GM12878 (cell line): ENCODE measurements at regions not wholly inside any gene's neighbourhood (a gene's known extent, or its start where the extent isn't known, plus 50 kb on each side); places are given as distances from the start of the nearest gene placed in this dataset.

ENCODE experiments used
- ATAC-seq: fragments of 200-7000 bp; cut with Tn5 transposase; 3 replicates; pipeline ENCODE4 v1.9.1; 2020; ENCODE audit warnings: mild to moderate bottlenecking, moderate library complexity
- BruUV-seq: library from RNA; stranded (reverse); fragments of 400-500 nt; replicated peaks from 2 replicates; lab custom pipeline; 2021; lab: Mats Ljungman, UMichigan
- CTCF ChIA-PET: fragments of 300-600 bp; sonication (Branson Sonifier 250); formaldehyde crosslinking; extraction: SDS; loops from one replicate; lab custom pipeline; 2021; ENCODE audit warnings: inconsistent platforms; lab: Yijun Ruan, JAX
- POLR2A ChIA-PET: fragments of 350-600 bp; formaldehyde crosslinking; extraction: SDS; loops from one replicate; lab custom pipeline; 2021; ENCODE audit warnings: inconsistent platforms; lab: Charles Lee
- RAD21 ChIA-PET: fragments of 300-600 bp; sonication (Branson Sonifier 250); formaldehyde crosslinking; loops from one replicate; lab custom pipeline; 2023; ENCODE audit warnings: antibody characterized with exemption; ENCODE audit not compliant: unreplicated experiment; lab: Charles Lee
- SMC1A ChIA-PET: fragments of 300-600 bp; sonication (Branson Sonifier 250); formaldehyde crosslinking; loops from one replicate; lab custom pipeline; 2023; ENCODE audit not compliant: unreplicated experiment, uncharacterized antibody; lab: Charles Lee
- DNase-seq: peaks from one replicate; pipeline ENCODE4 v3.0.0-alpha.2; 2011; ENCODE audit warnings: low read depth, low spot score
- FAIRE-seq: peaks from 3 replicates; lab custom pipeline; 2011; peaks lifted over from hg19 to GRCh38; lab: Jason Lieb, UNC
- H2AFZ ChIP-seq: 2 replicates; pipeline ENCODE4 v1.6.0; 2011; ENCODE audit warnings: low read depth, low read length, control low read depth; ENCODE audit not compliant: control insufficient read depth
- H3K27ac ChIP-seq: 2 replicates; pipeline ENCODE4 v1.5.1; 2011; ENCODE audit warnings: control low read depth; ENCODE audit not compliant: control insufficient read depth, insufficient read depth
- H3K27me3 ChIP-seq, 2 experiments: replicated peaks in 1 of 2; 2 replicates each; pipeline versions ENCODE4 v1.6.0 to v1.6.1; 2011; ENCODE audit warnings: low read length in 1 of 2; ENCODE audit not compliant: control insufficient read depth in 2 of 2, insufficient read depth in 2 of 2
- H3K36me3 ChIP-seq, 2 experiments: 2 replicates each; pipeline ENCODE4 v1.5.1; 2011; ENCODE audit warnings: low read length in 1 of 2; ENCODE audit not compliant: control insufficient read depth in 2 of 2, insufficient read depth in 2 of 2
- H3K4me1 ChIP-seq: 2 replicates; pipeline ENCODE4 v1.6.1; 2011; ENCODE audit warnings: mild to moderate bottlenecking, low read length, moderate library complexity, mixed read lengths; ENCODE audit not compliant: control insufficient read depth, insufficient read depth
- H3K4me2 ChIP-seq: 2 replicates; pipeline ENCODE4 v1.6.0; 2011; ENCODE audit warnings: control low read depth; ENCODE audit not compliant: control insufficient read depth, insufficient read depth
- H3K4me3 ChIP-seq: fragments of 200-600 bp; sonication (generic); 2 replicates; pipeline ENCODE4 v1.5.1; 2016
- H3K79me2 ChIP-seq: 2 replicates; pipeline ENCODE4 v1.6.0; 2011; ENCODE audit warnings: low read length; ENCODE audit not compliant: control insufficient read depth, insufficient read depth
- H3K9ac ChIP-seq: 2 replicates; pipeline ENCODE4 v1.8.0; 2011; ENCODE audit warnings: low read length, control low read depth, mixed read lengths; ENCODE audit not compliant: control insufficient read depth, insufficient read depth
- H3K9me3 ChIP-seq: replicated peaks from 3 replicates; pipeline ENCODE4 v1.5.1; 2011; ENCODE audit warnings: mild to moderate bottlenecking, low read length; ENCODE audit not compliant: control insufficient read depth, insufficient read depth
- H4K20me1 ChIP-seq: 2 replicates; pipeline ENCODE4 v1.6.0; 2011; ENCODE audit not compliant: control insufficient read depth, insufficient read depth
- ASH2L ChIP-seq: fragments of 300-600, 200-600 bp; sonication (generic); IDR thresholded peaks from 2 replicates; pipeline ENCODE4 v1.6.1; 2017; ENCODE audit warnings: low read depth, mild to moderate bottlenecking, borderline replicate concordance
- FOXM1 ChIP-seq: IDR thresholded peaks from 2 replicates; pipeline ENCODE4 v1.6.1; 2012; ENCODE audit warnings: low read depth, mild to moderate bottlenecking, inconsistent platforms, low read length, moderate library complexity
- HDAC6 ChIP-seq: fragments of 200-600 bp; sonication (generic); IDR thresholded peaks from one replicate; pipeline ENCODE4 v1.8.0; 2017; ENCODE audit warnings: antibody characterized with exemption; ENCODE audit not compliant: unreplicated experiment
- MEF2B ChIP-seq: fragments of 450-650 bp; IDR thresholded peaks from 2 replicates; pipeline ENCODE4 v1.6.1; 2018; ENCODE audit warnings: mild to moderate bottlenecking, moderate library complexity; ENCODE audit not compliant: partially characterized antibody, poor library complexity, severe bottlenecking
- NFYB ChIP-seq: IDR thresholded peaks from 2 replicates; pipeline ENCODE4 v1.6.1; 2011; ENCODE audit warnings: low read depth, mild to moderate bottlenecking, low read length, improper control_type of control experiment, moderate library complexity; ENCODE audit not compliant: insufficient read depth
- RELA ChIP-seq: fragments of 450-650 bp; IDR thresholded peaks from 2 replicates; pipeline ENCODE4 v1.8.0; 2014; ENCODE audit warnings: borderline replicate concordance; ENCODE audit not compliant: partially characterized antibody
- SIN3A ChIP-seq: IDR thresholded peaks from 2 replicates; pipeline ENCODE4 v1.6.1; 2012; ENCODE audit warnings: low read depth, low read length, improper control_type of control experiment
- SMARCA5 ChIP-seq: fragments of 450-650 bp; IDR thresholded peaks from 2 replicates; pipeline ENCODE4 v1.6.1; 2017; ENCODE audit warnings: mild to moderate bottlenecking
- SREBF1 ChIP-seq: IDR thresholded peaks from 2 replicates; pipeline ENCODE4 v1.6.1; 2012; ENCODE audit warnings: mild to moderate bottlenecking, low read length
- STAT3 ChIP-seq: IDR thresholded peaks from 2 replicates; pipeline ENCODE4 v1.6.1; 2011; ENCODE audit warnings: low read depth, low read length, improper control_type of control experiment
- TAF1 ChIP-seq: IDR thresholded peaks from 2 replicates; pipeline ENCODE4 v1.6.1; 2011; ENCODE audit warnings: mild to moderate bottlenecking, low read depth, low read length, borderline replicate concordance
- TBL1XR1 ChIP-seq: IDR thresholded peaks from 2 replicates; pipeline ENCODE4 v1.6.1; 2012; ENCODE audit warnings: low read depth, low read length, improper control_type of control experiment
- TCF3 ChIP-seq: IDR thresholded peaks from 2 replicates; pipeline ENCODE4 v1.6.1; 2012; ENCODE audit warnings: low read depth, mild to moderate bottlenecking, low read length, borderline replicate concordance; ENCODE audit not compliant: insufficient read depth
- ZNF217 ChIP-seq: fragments of 450-650 bp; IDR thresholded peaks from 2 replicates; pipeline ENCODE4 v1.6.1; 2017; ENCODE audit warnings: antibody characterized with exemption, mild to moderate bottlenecking
- ZNF274 ChIP-seq: IDR thresholded peaks from one replicate; pipeline ENCODE4 v1.8.0; 2011; ENCODE audit not compliant: insufficient read length, insufficient read depth
- WGBS: methylation state at CpG from one replicate; pipeline ENCODE4 v1.1.6; 2016; ENCODE audit warnings: low lambda C conversion rate; ENCODE audit not compliant: insufficient replicate concordance, insufficient coverage; ENCODE audit errors: missing lambda C conversion rate; 5-methylcytosine and 5-hydroxymethylcytosine counted together
- in situ Hi-C: fragments of 300-500 bp; cut with MboI; formaldehyde crosslinking; loops from 9 replicates; pipeline ENCODE4 v1.14.3; 2018; ENCODE audit warnings: mixed read lengths
- intact Hi-C: fragments of 100-400 bp; cut with micrococcal nuclease; formaldehyde crosslinking; loops from one replicate; pipeline ENCODE4 v1.14.2; 2022; ENCODE audit not compliant: unreplicated experiment
- TF ChIP-seq, protein P1 (sequence below): fragments of 450-650 bp; formaldehyde crosslinking; IDR thresholded peaks from 2 replicates; pipeline ENCODE4 v1.5.0; 2022; ENCODE audit warnings: mild to moderate bottlenecking, missing genetic modification characterization

DNA sequence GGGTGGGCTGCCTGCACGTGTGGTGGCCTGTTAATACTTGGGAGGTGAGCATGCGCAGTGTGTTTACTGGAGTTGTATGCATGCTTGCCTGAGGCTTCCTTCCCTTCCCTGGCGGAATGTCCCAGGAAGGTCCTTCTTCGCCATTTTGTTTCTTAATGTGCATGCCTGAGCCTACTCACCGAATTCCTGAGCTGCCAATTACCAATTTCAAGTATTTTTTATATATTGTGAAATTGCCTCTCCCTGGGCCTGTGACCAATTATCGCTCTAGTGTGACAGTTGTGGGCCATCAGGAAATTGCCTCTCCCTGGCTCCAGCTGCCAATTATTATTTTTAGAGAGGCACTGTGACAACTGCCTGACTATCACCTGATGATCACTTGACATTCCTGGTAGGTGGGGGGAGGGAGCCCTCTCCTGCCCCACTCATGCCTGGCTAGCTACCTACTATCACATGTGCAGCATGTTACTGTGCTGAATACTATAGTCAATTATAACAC, 70.0 kb downstream of the FAM50B start (continued):
- TF ChIP-seq TBL1XR1: no peak
- TF ChIP-seq TCF3: no peak
- TF ChIP-seq HDAC6: no peak
- no peak for TF ChIP-seq TAF1
- no peak for TF ChIP-seq ASH2L

DNA sequence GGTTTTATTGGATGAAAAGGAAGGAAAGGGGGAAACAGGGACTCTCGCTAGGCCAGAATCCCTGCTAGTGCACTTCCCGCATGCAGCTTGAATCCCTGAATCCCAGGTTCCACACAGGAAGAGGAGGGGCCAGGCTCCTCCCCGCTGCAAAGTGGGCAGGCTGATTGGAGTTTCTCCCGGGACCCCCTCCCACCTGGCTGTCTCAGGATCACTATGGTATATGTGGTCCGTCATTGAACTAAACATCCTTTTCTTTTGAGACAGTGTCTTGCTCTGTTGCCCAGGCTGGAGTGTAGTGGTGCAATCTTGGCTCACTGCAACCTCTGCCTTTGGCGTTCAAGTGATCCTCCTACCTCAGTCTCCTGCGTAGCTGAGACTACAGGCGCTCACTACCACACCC, 70.7 kb downstream of the FAM50B start:
- ChIA-PET SMC1A (no interaction called here), CTCF (no interaction called here), RAD21 (no interaction called here), POLR2A (no interaction called here)
- no peaks in the 10 kb centered on the region for H4K20me1 ChIP-seq
- TF ChIP-seq SIN3A (no peak), ASH2L (no peak), RELA (no peak), MEF2B (no peak), STAT3 (no peak), FOXM1 (no peak), SREBF1 (no peak), NFYB (no peak), SMARCA5 (no peak), ZNF217 (no peak), ZNF274 (no peak)
- TF ChIP-seq, protein P1, sequence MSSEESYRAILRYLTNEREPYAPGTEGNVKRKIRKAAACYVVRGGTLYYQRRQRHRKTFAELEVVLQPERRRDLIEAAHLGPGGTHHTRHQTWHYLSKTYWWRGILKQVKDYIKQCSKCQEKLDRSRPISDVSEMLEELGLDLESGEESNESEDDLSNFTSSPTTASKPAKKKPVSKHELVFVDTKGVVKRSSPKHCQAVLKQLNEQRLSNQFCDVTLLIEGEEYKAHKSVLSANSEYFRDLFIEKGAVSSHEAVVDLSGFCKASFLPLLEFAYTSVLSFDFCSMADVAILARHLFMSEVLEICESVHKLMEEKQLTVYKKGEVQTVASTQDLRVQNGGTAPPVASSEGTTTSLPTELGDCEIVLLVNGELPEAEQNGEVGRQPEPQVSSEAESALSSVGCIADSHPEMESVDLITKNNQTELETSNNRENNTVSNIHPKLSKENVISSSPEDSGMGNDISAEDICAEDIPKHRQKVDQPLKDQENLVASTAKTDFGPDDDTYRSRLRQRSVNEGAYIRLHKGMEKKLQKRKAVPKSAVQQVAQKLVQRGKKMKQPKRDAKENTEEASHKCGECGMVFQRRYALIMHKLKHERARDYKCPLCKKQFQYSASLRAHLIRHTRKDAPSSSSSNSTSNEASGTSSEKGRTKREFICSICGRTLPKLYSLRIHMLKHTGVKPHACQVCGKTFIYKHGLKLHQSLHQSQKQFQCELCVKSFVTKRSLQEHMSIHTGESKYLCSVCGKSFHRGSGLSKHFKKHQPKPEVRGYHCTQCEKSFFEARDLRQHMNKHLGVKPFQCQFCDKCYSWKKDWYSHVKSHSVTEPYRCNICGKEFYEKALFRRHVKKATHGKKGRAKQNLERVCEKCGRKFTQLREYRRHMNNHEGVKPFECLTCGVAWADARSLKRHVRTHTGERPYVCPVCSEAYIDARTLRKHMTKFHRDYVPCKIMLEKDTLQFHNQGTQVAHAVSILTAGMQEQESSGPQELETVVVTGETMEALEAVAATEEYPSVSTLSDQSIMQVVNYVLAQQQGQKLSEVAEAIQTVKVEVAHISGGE (CRISPR knock-in tag): no peak
- FAIRE-seq: no peak
- no peak overlapping the region for H3K27ac ChIP-seq
- in situ Hi-C loops (no loop called here), intact Hi-C loops (no loop called here)
- H2AFZ ChIP-seq: no peak overlapping the region
- no peak overlapping the region for H3K4me3 ChIP-seq
- no peaks in the 10 kb centered on the region for H3K27me3 ChIP-seq
- H3K9ac ChIP-seq: no peak overlapping the region
- no TSS peak for BruUV-seq
- no peak overlapping the region for H3K4me2 ChIP-seq
- no peaks in the 10 kb centered on the region for H3K79me2 ChIP-seq
- DNase-seq: no peak
- H3K36me3 ChIP-seq: no peaks in the 10 kb centered on the region
- no peak for ATAC-seq
- WGBS: 52% methylated on average over 8 of the region's 8 CpGs
- H3K9me3 ChIP-seq: no peaks in the 10 kb centered on the region; the same call in 2 of the 3 replicates
- H3K4me1 ChIP-seq: peaks cover 5% of the 10 kb centered on the region; the same call in 1 of the 2 replicates
